DOHH2 (cell line): ENCODE measurements at regions not wholly inside any gene's neighbourhood (a gene's known extent, or its start where the extent isn't known, plus 50 kb on each side); places are given as distances from the start of the nearest gene placed in this dataset.

Experiments used
- H3F3A ChIP-seq: fragments of 200-600 bp; sonication (generic), shearing (Covaris generic); 2 replicates; pipeline ENCODE4 v1.6.0; 2016; ENCODE audit warnings: antibody characterized with exemption, mild to moderate bottlenecking; ENCODE audit not compliant: control insufficient read depth, insufficient read depth
- H3K27ac ChIP-seq: fragments of 200-600 bp; sonication (generic); 2 replicates; pipeline ENCODE4 v1.5.1; 2014; ENCODE audit warnings: low read depth, mild to moderate bottlenecking, low read length, moderate library complexity
- H3K27me3 ChIP-seq: fragments of 200-600 bp; sonication (generic); 2 replicates; pipeline ENCODE4 v1.6.1; 2014; ENCODE audit warnings: mild to moderate bottlenecking, low read length, mixed read lengths; ENCODE audit not compliant: control insufficient read depth
- H3K36me3 ChIP-seq: fragments of 200-600 bp; sonication (generic); 2 replicates; pipeline ENCODE4 v1.6.1; 2014; ENCODE audit warnings: mild to moderate bottlenecking, low read length, moderate library complexity, mixed read lengths; ENCODE audit not compliant: control insufficient read depth
- H3K4me1 ChIP-seq: fragments of 200-600 bp; sonication (generic); 2 replicates; pipeline ENCODE4 v1.6.1; 2014; ENCODE audit warnings: mild to moderate bottlenecking, low read length, mixed read lengths; ENCODE audit not compliant: control insufficient read depth
- H3K4me2 ChIP-seq: fragments of 200-600 bp; sonication (generic); 2 replicates; pipeline ENCODE4 v1.6.0; 2014; ENCODE audit warnings: mild to moderate bottlenecking, low read length, moderate library complexity
- H3K4me3 ChIP-seq: fragments of 200-600 bp; sonication (generic); 2 replicates; pipeline ENCODE4 v1.5.1; 2014; ENCODE audit warnings: mild to moderate bottlenecking, low read length, mixed read lengths
- H3K79me2 ChIP-seq: fragments of 200-600 bp; sonication (generic); 2 replicates; pipeline ENCODE4 v1.6.1; 2014; ENCODE audit warnings: mild to moderate bottlenecking, low read length, mixed read lengths; ENCODE audit not compliant: control insufficient read depth
- H3K9me2 ChIP-seq: fragments of 200-600 bp; sonication (generic); replicated peaks from 2 replicates; pipeline ENCODE4 v1.6.1; 2014; ENCODE audit warnings: mild to moderate bottlenecking, low read length, mixed read lengths; ENCODE audit not compliant: control insufficient read depth
- H3K9me3 ChIP-seq: fragments of 200-600 bp; sonication (generic); 2 replicates; pipeline ENCODE4 v1.6.1; 2014; ENCODE audit warnings: antibody characterized with exemption, low read length, mixed read lengths; ENCODE audit not compliant: control insufficient read depth, insufficient read depth
- H4K20me1 ChIP-seq: fragments of 200-600 bp; sonication (generic); 2 replicates; pipeline ENCODE4 v1.6.0; 2014; ENCODE audit warnings: low read depth, mild to moderate bottlenecking, antibody characterized with exemption, low read length, moderate library complexity; ENCODE audit not compliant: control insufficient read depth, insufficient read depth
- CTCF ChIP-seq: fragments of 200-600 bp; sonication (generic); IDR thresholded peaks from one replicate; pipeline ENCODE4 v1.5.1; 2014; ENCODE audit warnings: antibody characterized with exemption, mild to moderate bottlenecking, low read depth, low read length; ENCODE audit not compliant: poor library complexity, severe bottlenecking
- EZH2phosphoT487 ChIP-seq: fragments of 200-600 bp; sonication (generic); IDR thresholded peaks from 2 replicates; pipeline ENCODE4 v1.6.1; 2017; ENCODE audit warnings: borderline replicate concordance, mild to moderate bottlenecking, antibody characterized with exemption, low read length, moderate library complexity, mixed read lengths

- no peak for TF ChIP-seq EZH2phosphoT487
- no peak for TF ChIP-seq CTCF
- Histone ChIP-seq H3K4me2 (no peak overlapping the region), H4K20me1 (no peaks in the 10 kb centered on the region), H3F3A (no peaks in the 10 kb centered on the region), H3K79me2 (no peaks in the 10 kb centered on the region), H3K27ac (no peak overlapping the region), H3K36me3 (no peaks in the 10 kb centered on the region), H3K4me3 (no peak overlapping the region), H3K27me3 (no peaks in the 10 kb centered on the region), H3K9me3 (no peaks in the 10 kb centered on the region), H3K9me2 (no peaks in the 10 kb centered on the region), H3K4me1 (peaks cover 4% of the 10 kb centered on the region)
Measured at GRCh38 chr5:158305861-158306260, 446.9 kb upstream of the CLINT1 start.

GRCh38 chr5:158304607-158305006, 445.7 kb upstream of the CLINT1 start:
- Histone ChIP-seq H3K36me3 (no peaks in the 10 kb centered on the region), H3K9me3 (no peaks in the 10 kb centered on the region), H3K27me3 (no peaks in the 10 kb centered on the region), H3K27ac (no peak overlapping the region), H3K4me3 (no peak overlapping the region), H4K20me1 (no peaks in the 10 kb centered on the region), H3K4me1 (peaks cover 4% of the 10 kb centered on the region), H3K9me2 (no peaks in the 10 kb centered on the region), H3K4me2 (no peak overlapping the region), H3K79me2 (no peaks in the 10 kb centered on the region), H3F3A (no peaks in the 10 kb centered on the region)
- no peak for TF ChIP-seq CTCF
- TF ChIP-seq EZH2phosphoT487 = no peak

GRCh38 chr5:158303883-158304282, 444.9 kb upstream of the CLINT1 start:
- Histone ChIP-seq H3K4me1 (peaks cover 4% of the 10 kb centered on the region), H3K9me3 (no peaks in the 10 kb centered on the region), H3K27me3 (no peaks in the 10 kb centered on the region), H3K4me3 (no peak overlapping the region), H3K4me2 (no peak overlapping the region), H3F3A (no peaks in the 10 kb centered on the region), H3K27ac (no peak overlapping the region), H3K79me2 (no peaks in the 10 kb centered on the region), H3K9me2 (no peaks in the 10 kb centered on the region), H4K20me1 (no peaks in the 10 kb centered on the region), H3K36me3 (no peaks in the 10 kb centered on the region)
- TF ChIP-seq EZH2phosphoT487 (no peak), CTCF (no peak)

GRCh38 chr5:158303275-158303674, 444.3 kb upstream of the CLINT1 start:
- Histone ChIP-seq H3K27ac (no peak overlapping the region), H3K4me1 (peaks cover 4% of the 10 kb centered on the region), H3K9me2 (no peaks in the 10 kb centered on the region), H3K27me3 (no peaks in the 10 kb centered on the region), H4K20me1 (no peaks in the 10 kb centered on the region), H3F3A (no peaks in the 10 kb centered on the region), H3K4me2 (no peak overlapping the region), H3K4me3 (no peak overlapping the region), H3K36me3 (no peaks in the 10 kb centered on the region), H3K9me3 (no peaks in the 10 kb centered on the region), H3K79me2 (no peaks in the 10 kb centered on the region)
- no peak for TF ChIP-seq EZH2phosphoT487
- no peak for TF ChIP-seq CTCF
